HG03469 (cell line): ENCODE measurements at regions not wholly inside any gene's neighbourhood (a gene's known extent, or its start where the extent isn't known, plus 50 kb on each side); places are given as distances from the start of the nearest gene placed in this dataset.

Source experiments
- ATAC-seq: cut with Tn5 transposase; IDR thresholded peaks from one replicate; pipeline ENCODE4 v1.9.1; 2021; ENCODE audit warnings: mild to moderate bottlenecking, moderate library complexity, moderate number of reproducible peaks; ENCODE audit not compliant: unreplicated experiment

GRCh38 chr10:10914144-10914543 lies 103.5 kb upstream of the CELF2 start:
- ATAC-seq, result no peak

DNA sequence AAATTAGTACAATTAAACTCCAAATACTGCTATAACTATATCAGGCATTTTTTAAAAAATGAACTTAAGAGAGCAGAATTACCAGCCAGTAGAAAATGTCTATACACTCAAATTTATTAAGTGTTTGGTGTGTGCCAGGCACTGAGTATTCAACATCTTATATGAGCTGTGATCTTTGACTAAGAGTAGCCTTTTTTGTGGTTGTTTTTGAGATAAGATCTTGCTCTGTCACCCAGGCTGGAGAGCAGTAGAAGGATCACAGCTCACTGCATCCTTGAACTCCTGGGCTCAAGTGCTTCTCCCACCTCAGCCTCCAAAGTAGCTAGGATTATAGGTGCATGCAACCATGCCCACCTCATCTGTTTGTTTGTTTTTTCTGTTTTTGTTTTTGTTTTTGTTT lies 102.5 kb upstream of the CELF2 start:
- ATAC-seq, result no peak

- ATAC-seq, result no peak
Observed at GRCh38 chr10:10917031-10917430, 100.6 kb upstream of the CELF2 start.

GRCh38 chr10:10919976-10920375 lies 97.7 kb upstream of the CELF2 start:
- no peak for ATAC-seq

DNA sequence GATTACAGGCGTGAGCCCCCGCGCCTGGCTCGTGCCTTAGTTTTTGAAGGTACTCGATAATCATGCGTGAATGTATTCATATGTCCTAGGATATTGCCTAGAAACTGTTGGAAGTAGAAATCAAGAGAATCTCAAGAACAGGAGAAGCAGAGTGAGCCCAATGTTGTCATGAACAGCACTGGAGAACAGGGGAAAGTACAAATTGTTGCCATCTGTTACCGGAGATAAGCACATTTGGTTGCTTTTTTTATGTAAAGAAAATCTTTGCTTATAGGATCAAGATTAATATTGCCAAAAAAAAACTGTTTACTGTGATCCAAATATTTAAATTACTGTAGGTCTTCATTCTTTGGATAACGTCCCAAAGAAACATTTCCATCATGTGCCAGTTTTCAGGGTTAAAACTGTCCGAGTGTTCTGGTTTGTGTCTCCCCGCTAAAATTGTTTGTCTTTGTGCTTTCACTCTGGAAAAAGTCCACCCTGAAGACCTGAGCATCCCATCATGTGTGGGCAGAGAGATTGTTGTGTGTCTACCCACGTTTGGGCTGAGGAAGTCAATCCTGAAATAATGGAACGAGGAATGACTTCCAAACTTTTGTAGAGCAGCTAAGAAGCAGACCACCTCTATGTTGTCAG lies 95.7 kb upstream of the CELF2 start:
- no peak for ATAC-seq

DNA sequence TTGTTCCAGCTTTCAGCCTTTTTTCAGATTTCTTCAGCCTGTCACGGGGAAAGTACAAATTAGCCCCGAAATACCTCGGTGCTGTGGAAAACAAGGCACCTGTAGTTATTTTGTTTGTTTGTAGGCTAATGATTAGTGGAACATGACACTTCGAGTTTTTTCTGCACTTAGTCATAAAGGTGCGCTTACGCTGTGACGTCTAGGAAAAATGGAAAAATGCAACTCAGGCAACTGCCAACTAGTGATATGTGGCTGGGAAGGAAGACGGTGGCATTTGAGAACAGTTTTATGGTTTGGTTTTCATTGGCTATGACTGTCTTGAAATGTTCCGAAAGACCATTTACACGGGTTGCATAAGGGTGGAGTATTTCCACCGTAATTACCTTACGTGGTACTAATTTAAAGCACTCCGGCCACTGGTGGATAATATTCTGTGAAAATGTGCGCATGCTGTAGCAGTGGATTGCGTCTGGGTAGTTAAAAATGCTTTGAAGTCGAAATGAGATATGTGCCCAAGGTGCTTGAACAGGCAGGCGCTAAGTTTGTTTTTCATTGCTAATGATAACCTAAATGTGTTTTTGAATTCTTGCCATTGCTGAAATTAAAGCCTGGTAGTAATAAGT lies 94.5 kb upstream of the CELF2 start:
- no peak for ATAC-seq

DNA sequence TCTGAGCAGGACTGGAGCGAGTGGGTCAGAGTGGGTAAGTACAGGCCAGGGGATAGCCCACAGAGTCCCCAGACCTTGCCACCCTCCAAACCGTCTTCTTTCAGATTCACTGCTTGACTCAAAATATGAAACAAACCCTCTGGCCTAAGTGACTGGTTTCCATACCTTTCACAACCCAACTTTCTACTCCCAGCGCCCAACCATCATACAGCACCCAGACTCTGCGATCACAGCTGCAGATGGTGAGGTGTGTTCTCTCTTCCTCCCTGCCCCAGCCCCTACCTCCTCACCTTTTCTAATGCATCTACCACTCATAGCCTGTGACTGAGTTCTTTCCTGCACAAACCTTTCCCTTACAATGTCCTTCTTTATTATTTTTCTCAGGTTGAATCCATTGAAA lies 92.0 kb upstream of the CELF2 start:
- ATAC-seq, result no peak

- ATAC-seq, result no peak
Observed at GRCh38 chr10:10927608-10928007, 90.1 kb upstream of the CELF2 start.

DNA sequence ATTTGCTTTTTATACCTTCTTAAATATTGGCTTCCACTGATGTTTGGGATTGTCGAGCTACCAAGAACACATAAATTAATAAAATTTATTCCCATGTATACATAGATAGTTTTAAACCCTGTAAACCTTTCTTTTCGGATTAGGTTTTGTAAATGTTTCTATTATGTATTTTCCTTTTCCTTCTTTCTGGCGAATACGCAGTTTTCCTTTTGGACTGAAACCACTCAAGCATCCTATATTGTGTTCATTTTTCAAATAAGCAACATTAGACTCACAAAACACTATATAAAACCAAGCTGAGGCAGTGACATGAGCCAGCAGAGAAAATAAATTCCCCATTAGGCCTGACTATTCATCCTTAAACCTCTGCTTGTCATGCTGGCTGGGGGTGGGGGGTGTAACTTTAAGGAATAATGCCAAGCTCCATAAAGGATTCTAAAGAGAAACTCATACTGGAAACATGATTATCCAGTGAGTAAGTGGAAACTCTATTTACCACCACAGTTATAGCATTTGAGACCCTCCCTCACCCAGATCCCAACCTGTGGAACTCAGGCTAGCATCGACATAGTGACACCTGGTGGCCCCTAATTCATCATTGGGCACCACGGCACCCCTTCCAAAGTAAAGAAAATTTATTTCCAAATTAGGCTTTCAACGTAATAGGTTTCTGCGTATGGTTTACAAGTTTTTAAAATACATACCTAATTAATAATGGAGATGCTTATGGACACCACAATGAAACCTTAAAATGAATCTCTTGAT lies 86.5 kb upstream of the CELF2 start:
- ATAC-seq, result no peak

DNA sequence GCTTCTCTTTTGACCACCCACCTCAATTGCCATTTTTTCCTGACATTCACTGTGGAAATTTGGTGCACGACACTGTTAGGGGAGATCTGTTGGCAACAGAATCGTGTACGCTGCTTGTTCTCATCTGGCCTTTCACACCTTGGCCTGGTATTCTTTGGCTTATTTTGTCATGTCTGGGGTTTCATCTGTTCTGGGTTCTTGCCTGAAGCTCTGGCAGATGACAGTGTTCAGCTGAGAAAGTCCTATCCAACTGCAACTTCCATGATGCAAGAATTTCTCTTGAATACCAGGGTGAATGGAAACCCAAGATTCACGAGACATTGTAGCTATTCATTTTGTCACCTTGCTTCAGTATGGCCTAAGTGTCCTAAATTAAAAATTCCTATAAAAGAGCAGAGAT lies 82.6 kb upstream of the CELF2 start:
- ATAC-seq, result no peak

DNA sequence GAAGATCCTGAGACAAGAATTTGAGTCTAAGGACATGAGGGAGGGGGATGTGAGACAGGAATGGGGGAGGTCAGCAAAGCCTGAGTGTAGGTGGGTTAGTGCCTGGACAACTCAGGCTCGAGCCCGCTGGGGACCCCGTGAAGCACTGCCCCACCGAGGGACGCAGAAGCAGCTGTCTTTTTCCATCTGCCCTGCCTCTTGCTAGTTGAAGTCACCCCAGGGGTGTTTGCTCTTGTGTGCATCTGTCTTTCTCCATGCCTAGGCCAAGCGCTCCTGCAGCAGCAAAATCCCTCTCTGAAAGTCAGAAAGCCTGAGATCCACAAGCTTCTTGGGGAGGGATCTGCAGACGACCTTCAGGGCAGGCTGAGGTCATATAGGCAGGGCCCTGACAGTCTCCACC lies 79.0 kb upstream of the CELF2 start:
- ATAC-seq, result no peak

DNA sequence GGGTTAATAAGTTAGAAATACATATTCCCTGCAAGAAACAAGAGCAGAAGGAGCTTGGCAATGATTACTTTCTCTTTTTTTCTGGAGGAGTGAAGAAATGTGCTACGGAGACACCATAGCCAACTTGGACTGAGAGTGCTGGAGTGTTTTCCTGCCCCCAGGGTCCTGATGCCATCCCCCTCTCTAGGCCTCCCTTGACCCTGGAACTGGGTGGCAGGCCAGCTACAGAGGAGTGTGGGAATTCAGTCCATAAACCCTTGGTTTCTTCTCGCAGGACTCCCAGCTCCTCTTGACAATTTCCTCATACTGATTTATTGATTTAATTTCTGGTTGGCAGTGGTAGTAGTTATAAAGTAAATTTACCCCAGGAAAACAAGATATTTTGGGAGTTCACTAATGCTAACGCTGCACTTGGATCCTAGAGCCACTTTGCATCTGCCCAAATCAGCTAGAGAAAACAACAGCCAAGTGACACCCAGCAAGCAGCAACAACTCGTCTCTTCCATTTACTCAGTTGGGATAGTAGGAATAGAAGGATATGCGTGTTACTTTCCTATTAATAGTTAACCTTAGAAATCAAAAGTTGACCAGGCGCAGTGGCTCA lies 76.4 kb upstream of the CELF2 start:
- ATAC-seq, result no peak

- no peak for ATAC-seq
Observed at GRCh38 chr10:10942441-10942840, 75.2 kb upstream of the CELF2 start.

GRCh38 chr10:10946081-10946480 lies 71.6 kb upstream of the CELF2 start:
- ATAC-seq, result no peak

GRCh38 chr10:10946801-10947200 lies 70.9 kb upstream of the CELF2 start:
- no peak for ATAC-seq

DNA sequence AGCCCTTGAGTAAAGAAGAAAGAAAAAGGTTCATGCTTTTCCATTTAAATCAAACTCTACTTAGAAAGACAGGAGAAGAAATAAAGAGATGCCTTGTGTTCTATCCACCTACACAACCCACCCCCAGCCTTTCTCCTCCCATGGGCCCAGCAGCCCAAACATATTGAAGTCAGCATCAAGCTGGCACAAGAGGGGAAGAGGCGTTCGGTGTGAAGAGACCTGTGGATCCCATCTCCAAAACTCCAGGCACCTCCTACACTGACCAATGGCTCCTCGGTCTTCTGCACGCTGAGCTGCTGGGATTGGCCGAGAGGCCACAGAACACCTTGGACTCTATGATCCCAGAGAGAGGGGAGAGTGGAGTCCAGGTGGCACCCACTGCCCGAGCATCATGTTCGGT lies 66.0 kb upstream of the CELF2 start:
- ATAC-seq, result no peak

DNA sequence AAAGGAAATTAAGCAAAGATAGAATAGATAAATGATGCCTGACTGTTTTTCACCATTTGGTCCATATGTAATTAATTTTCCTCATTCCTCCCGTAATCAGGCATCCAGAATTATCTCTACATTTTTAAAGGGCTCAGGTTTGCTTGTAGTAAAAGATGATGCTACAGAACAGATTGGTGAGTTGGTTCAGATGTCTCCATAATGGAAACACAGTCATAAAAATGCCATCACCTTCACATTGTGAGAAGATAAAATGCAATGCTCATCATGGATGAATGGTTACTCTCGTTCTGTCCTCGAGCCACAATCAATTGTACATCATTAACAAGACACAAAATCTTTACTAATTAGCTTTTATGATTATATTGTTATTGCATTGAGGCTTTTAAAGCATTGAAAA lies 64.9 kb upstream of the CELF2 start:
- no peak for ATAC-seq

DNA sequence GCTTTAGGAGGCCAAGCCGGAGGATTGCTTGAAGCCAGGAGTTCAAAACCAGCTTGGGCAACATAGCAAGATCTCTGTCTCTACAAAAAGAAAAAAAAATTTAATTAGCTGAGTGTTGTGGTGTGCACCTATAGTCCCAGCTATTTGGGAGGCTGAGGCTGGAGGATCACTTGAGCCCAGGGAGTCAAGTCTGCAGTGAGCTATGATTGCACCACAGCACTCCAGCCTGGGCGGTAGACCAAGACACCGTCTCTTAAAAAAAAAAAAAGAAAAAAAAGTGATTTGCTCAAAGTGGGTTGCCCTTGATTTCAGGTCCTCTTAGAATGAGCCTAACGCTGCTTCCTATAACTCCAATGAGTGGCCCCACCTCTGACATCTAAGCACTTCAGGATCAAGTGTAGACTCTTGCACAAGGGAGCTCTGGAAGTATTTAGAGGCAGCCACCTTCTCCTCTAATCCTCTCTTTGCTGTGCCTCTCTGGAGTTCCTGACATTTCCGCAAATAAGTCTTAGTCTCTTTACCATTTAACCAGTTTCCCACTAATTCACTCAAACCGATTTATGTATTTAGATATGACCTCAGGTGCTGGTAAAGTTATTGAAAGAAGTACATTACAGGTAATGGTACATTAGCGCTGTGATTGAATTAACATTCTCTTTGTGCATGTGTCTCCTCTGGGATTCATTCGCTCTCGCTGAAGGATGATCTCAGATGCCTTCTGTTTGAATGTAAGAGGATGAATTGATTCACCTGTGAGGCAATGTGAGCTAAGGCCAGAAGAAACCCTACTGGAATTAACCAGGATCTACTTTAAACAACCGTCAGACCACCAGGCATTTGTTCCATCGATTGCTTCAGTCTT lies 60.8 kb upstream of the CELF2 start:
- ATAC-seq, result no peak

GRCh38 chr10:10958041-10958440 lies 59.6 kb upstream of the CELF2 start:
- no peak for ATAC-seq

DNA sequence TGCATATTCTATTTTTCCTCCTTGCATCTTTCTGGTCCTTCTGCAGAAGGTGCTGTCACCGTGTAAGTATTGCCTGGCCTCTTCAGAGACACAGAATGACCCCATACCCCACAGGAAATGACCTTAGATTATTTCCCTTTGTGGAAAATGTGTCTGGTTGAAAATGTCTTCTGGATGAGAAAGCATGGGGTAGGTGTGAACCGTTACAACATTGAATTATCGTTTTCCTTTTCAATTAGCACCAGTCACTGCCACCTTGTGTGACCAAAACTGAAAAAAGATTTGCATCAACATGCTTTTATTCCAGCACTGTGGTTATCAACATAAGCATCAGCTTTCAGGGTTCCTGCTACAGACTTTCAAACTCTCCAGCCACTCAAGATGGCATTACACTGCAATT lies 58.0 kb upstream of the CELF2 start:
- ATAC-seq, result peak; percentile 84

GRCh38 chr10:10960534-10960933 lies 57.1 kb upstream of the CELF2 start:
- no peak for ATAC-seq
